GM23338 (cell line): ENCODE measurements at regions not wholly inside any gene's neighbourhood (a gene's known extent, or its start where the extent isn't known, plus 50 kb on each side); places are given as distances from the start of the nearest gene placed in this dataset.

Experiments used
- ATAC-seq: fragments of 200-7000 bp; cut with Tn5 transposase; 3 replicates; pipeline ENCODE4 v1.9.1; 2020
- DNase-seq: peaks from one replicate; pipeline ENCODE4 v3.0.0-alpha.2; 2015; ENCODE audit warnings: low spot score
- H2AFZ ChIP-seq: fragments of 200-600 bp; sonication (generic); 2 replicates; pipeline ENCODE4 v1.8.0; 2016; ENCODE audit warnings: antibody characterized with exemption, mild to moderate bottlenecking, moderate library complexity
- H3F3A ChIP-seq: fragments of 200-600 bp; sonication (generic); replicated peaks from 2 replicates; pipeline ENCODE4 v1.8.0; 2017; ENCODE audit warnings: antibody characterized with exemption, mixed run types, low read depth
- H3K27ac ChIP-seq: fragments of 200-600 bp; sonication (generic); 2 replicates; pipeline ENCODE4 v1.6.1; 2016; ENCODE audit warnings: low read depth
- H3K27me3 ChIP-seq: fragments of 200-600 bp; sonication (generic); 2 replicates; pipeline ENCODE4 v1.8.0; 2016; ENCODE audit warnings: mild to moderate bottlenecking, mixed run types, moderate library complexity; ENCODE audit not compliant: insufficient read depth
- H3K36me3 ChIP-seq: fragments of 200-600 bp; sonication (generic); 2 replicates; pipeline ENCODE4 v1.8.0; 2016; ENCODE audit warnings: mild to moderate bottlenecking; ENCODE audit not compliant: insufficient read depth
- H3K4me1 ChIP-seq: fragments of 200-600 bp; sonication (generic); 2 replicates; pipeline ENCODE4 v1.8.0; 2016; ENCODE audit warnings: mild to moderate bottlenecking, moderate library complexity; ENCODE audit not compliant: insufficient read depth
- H3K4me2 ChIP-seq: fragments of 200-600 bp; sonication (generic); 2 replicates; pipeline ENCODE4 v1.7.1; 2017; ENCODE audit warnings: mixed run types
- H3K4me3 ChIP-seq: fragments of 200-600 bp; sonication (generic); 2 replicates; pipeline ENCODE4 v1.6.1; 2016; ENCODE audit warnings: mixed run types
- H3K79me2 ChIP-seq: fragments of 200-600 bp; sonication (generic); replicated peaks from 2 replicates; pipeline ENCODE4 v1.8.0; 2017; ENCODE audit warnings: mild to moderate bottlenecking; ENCODE audit not compliant: insufficient read depth
- H3K9me2 ChIP-seq: fragments of 200-600 bp; sonication (generic); 2 replicates; pipeline ENCODE4 v1.8.0; 2017; ENCODE audit not compliant: insufficient read depth
- H4K20me1 ChIP-seq: fragments of 200-600 bp; sonication (generic); replicated peaks from 2 replicates; pipeline ENCODE4 v1.8.0; 2017; ENCODE audit warnings: mild to moderate bottlenecking; ENCODE audit not compliant: insufficient read depth
- H3K27ac Mint-ChIP-seq: 2 replicates; pipeline ENCODE4 v1.8.0; 2020; ENCODE audit warnings: inconsistent platforms, mild to moderate bottlenecking, moderate library complexity, mixed read lengths
- H3K27me3 Mint-ChIP-seq: 3 replicates; pipeline ENCODE4 v1.8.0; 2022; ENCODE audit warnings: low read depth, mild to moderate bottlenecking, moderate library complexity, mixed read lengths, inconsistent platforms; ENCODE audit not compliant: insufficient read depth, poor library complexity
- H3K36me3 Mint-ChIP-seq: 3 replicates; pipeline ENCODE4 v1.8.0; 2021; ENCODE audit warnings: low read depth, mild to moderate bottlenecking, inconsistent platforms, moderate library complexity, mixed read lengths
- H3K4me1 Mint-ChIP-seq: 3 replicates; pipeline ENCODE4 v1.8.0; 2020; ENCODE audit warnings: mild to moderate bottlenecking, inconsistent platforms, mixed read lengths
- H3K4me3 Mint-ChIP-seq: 3 replicates; pipeline ENCODE4 v1.8.0; 2021; ENCODE audit warnings: moderate library complexity, mild to moderate bottlenecking, inconsistent platforms, mixed read lengths
- H3K9me3 Mint-ChIP-seq: 3 replicates; pipeline ENCODE4 v1.8.0; 2020; ENCODE audit warnings: moderate library complexity, mild to moderate bottlenecking, inconsistent platforms, mixed read lengths
- CREB1 ChIP-seq: fragments of 250-450 bp; sonication (Bioruptor Pico); IDR thresholded peaks from 2 replicates; pipeline ENCODE4 v1.5.0; 2020; ENCODE audit warnings: low read depth, mild to moderate bottlenecking, moderate library complexity
- CTCF ChIP-seq, 2 experiments: fragments of 200-600 bp in 1 of 2; sonication (generic) in 1 of 2; conservative IDR thresholded peaks; 2 replicates each; pipeline versions ENCODE4 v1.5.1 to v1.6.1; 2016 to 2017; ENCODE audit warnings: antibody characterized with exemption in 2 of 2, low read depth in 2 of 2, mild to moderate bottlenecking in 2 of 2, moderate library complexity in 1 of 2
- EZH2 ChIP-seq: fragments of 200-600 bp; sonication (generic); IDR thresholded peaks from one replicate; pipeline ENCODE4 v1.8.0; 2017; ENCODE audit warnings: antibody characterized with exemption, mild to moderate bottlenecking, low read depth; ENCODE audit not compliant: unreplicated experiment
- EZH2phosphoT487 ChIP-seq: fragments of 200-600 bp; sonication (generic); IDR thresholded peaks from one replicate; pipeline ENCODE4 v1.8.1; 2018; ENCODE audit warnings: antibody characterized with exemption; ENCODE audit not compliant: unreplicated experiment
- NANOG ChIP-seq: IDR thresholded peaks from 2 replicates; pipeline ENCODE4 v1.6.1; 2016; ENCODE audit warnings: antibody characterized with exemption, borderline replicate concordance
- POLR2AphosphoS5 ChIP-seq: IDR thresholded peaks from 2 replicates; pipeline ENCODE4 v1.6.1; 2016; ENCODE audit warnings: antibody characterized with exemption, low read depth
- ZNF114 ChIP-seq: fragments of 250-450 bp; sonication (Bioruptor Pico); IDR thresholded peaks from 2 replicates; pipeline ENCODE4 v1.5.0; 2020; ENCODE audit warnings: mild to moderate bottlenecking, moderate library complexity
- ZNF462 ChIP-seq: fragments of 250-450 bp; sonication (Bioruptor Pico); IDR thresholded peaks from 2 replicates; pipeline ENCODE4 v1.5.0; 2020; ENCODE audit warnings: mild to moderate bottlenecking, moderate library complexity
- TF ChIP-seq, protein P1 (sequence below): IDR thresholded peaks from one replicate; pipeline ENCODE4 v1.6.1; 2018; ENCODE audit warnings: antibody characterized with exemption; ENCODE audit not compliant: unreplicated experiment

DNA sequence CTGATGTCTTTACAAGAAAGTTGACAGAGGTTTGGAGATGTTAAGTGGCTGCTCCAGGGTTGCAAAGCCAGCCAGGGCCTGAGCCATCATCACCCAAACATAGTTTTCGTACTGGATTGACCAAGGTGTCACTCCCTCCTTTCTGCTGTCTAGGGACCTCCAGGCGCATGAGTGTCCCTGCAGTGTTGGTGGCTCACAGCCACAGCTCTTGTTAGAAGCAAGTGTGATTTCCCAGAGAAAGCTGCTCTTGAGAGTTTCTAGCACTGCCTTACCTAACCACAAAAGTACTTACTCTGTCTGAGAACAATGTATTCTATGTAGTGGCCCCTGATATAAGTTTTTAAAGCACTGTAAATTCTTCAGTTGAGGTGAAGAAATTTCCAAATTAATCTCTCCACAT, 144.1 kb downstream of the SOX2 start (continued):
- no peak for TF ChIP-seq EZH2

DNA sequence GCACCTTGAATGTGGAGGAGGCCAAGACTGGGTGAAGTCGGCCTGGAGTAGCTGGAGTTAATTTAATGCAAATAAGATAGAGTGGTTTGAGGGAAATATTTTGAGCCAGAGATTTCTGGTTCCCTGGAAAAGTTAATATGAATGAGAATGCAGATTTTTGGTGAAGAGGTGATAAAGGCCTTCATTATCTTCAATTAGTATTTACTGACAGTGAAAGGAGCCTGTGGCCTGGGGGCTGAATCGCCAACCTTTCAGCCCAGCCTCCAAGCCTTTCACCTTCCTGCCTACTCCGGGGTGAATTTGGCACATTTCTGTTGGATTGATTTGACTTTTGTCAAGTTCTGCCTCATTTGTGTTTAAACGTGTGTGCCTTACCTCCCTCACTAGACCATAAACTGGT, 147.8 kb downstream of the SOX2 start:
- Histone ChIP-seq H3K79me2 (no peaks in the 10 kb centered on the region), H3K9me2 (peaks cover 4% of the 10 kb centered on the region; the same call in 1 of the 2 replicates), H4K20me1 (no peaks in the 10 kb centered on the region), H3K4me3 (peak overlapping the region; percentile 36), H3K36me3 (no peaks in the 10 kb centered on the region), H2AFZ (no peak overlapping the region), H3K4me2 (peak overlapping the region; percentile 60), H3K4me1 (peaks cover 35% of the 10 kb centered on the region), H3F3A (no peaks in the 10 kb centered on the region; the same call in 1 of the 2 replicates), H3K27ac (peak overlapping the region; percentile 97), H3K27me3 (no peaks in the 10 kb centered on the region)
- H3K36me3 Mint-ChIP-seq = no peaks in the 10 kb centered on the region
- no peaks in the 10 kb centered on the region for H3K9me3 Mint-ChIP-seq
- H3K27ac Mint-ChIP-seq = peak overlapping the region; percentile 89
- DNase-seq = peak; percentile 65
- TF ChIP-seq EZH2 (no peak), EZH2phosphoT487 (no peak), POLR2AphosphoS5 (no peak), CTCF (conservative IDR thresholded peaks at IDR 0.05; ENCODE audit: low read depth in 2 of 2) (no peak), NANOG (peak; percentile 81), ZNF462 (CRISPR knock-in tag) (0 out of 2 replicates have a peak, but pooled peaks have one; percentile 15), CREB1 (CRISPR knock-in tag) (no peak), ZNF114 (CRISPR knock-in tag) (no peak)
- TF ChIP-seq, protein P1, sequence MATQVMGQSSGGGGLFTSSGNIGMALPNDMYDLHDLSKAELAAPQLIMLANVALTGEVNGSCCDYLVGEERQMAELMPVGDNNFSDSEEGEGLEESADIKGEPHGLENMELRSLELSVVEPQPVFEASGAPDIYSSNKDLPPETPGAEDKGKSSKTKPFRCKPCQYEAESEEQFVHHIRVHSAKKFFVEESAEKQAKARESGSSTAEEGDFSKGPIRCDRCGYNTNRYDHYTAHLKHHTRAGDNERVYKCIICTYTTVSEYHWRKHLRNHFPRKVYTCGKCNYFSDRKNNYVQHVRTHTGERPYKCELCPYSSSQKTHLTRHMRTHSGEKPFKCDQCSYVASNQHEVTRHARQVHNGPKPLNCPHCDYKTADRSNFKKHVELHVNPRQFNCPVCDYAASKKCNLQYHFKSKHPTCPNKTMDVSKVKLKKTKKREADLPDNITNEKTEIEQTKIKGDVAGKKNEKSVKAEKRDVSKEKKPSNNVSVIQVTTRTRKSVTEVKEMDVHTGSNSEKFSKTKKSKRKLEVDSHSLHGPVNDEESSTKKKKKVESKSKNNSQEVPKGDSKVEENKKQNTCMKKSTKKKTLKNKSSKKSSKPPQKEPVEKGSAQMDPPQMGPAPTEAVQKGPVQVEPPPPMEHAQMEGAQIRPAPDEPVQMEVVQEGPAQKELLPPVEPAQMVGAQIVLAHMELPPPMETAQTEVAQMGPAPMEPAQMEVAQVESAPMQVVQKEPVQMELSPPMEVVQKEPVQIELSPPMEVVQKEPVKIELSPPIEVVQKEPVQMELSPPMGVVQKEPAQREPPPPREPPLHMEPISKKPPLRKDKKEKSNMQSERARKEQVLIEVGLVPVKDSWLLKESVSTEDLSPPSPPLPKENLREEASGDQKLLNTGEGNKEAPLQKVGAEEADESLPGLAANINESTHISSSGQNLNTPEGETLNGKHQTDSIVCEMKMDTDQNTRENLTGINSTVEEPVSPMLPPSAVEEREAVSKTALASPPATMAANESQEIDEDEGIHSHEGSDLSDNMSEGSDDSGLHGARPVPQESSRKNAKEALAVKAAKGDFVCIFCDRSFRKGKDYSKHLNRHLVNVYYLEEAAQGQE = no peak
- H3K4me3 Mint-ChIP-seq = peak overlapping the region; percentile 26
- peak; percentile 87 for ATAC-seq
- peaks cover 10% of the 10 kb centered on the region for H3K27me3 Mint-ChIP-seq
- H3K4me1 Mint-ChIP-seq = peaks cover 35% of the 10 kb centered on the region
